Testis (tissue), 2 donors: ENCODE measurements at regions not wholly inside any gene's neighbourhood (a gene's known extent, or its start where the extent isn't known, plus 50 kb on each side); places are given as distances from the start of the nearest gene placed in this dataset.

Experiments
- CTCF ChIP-seq, 3 experiments: fragments of 450-650 bp in 2 of 3; fragments of 200-600 bp in 1 of 3; sonication (generic) in 1 of 3; IDR thresholded peaks; one replicate each; pipeline ENCODE4 v1.5.1; 2016 to 2019; ENCODE audit warnings: antibody characterized with exemption in 3 of 3, mild to moderate bottlenecking in 2 of 3, moderate library complexity in 1 of 3
- POLR2A ChIP-seq: fragments of 450-650 bp; IDR thresholded peaks from one replicate; pipeline ENCODE4 v1.6.1; 2017; ENCODE audit warnings: antibody characterized with exemption, mild to moderate bottlenecking, moderate library complexity

DNA sequence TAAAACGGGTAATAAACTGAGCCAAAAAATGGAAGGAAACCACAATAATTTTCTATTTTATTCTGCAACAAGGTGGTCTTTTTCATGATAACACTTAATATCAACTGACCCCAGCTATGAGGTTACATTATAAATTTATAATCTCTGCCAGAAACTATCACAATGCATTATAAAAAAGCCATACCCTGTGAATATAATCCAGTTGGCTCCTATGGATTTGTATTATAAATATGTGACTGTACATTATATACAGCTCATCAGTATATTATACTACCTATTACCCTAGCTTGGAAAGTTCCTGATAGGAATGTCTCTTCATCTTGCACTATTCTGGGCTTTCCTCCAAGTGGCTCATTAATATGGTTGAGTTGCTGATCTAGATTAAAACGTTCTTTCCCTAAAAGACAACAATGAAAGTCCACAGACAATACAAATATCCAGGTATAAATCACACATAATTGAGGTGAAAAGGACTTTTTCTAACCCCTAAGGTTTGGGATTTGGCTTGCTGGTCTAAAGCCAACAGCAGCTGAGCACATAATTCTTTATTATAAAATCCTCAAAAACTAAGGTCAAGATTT is 487.7 kb downstream of the TTLL7 start:
- no peak for TF ChIP-seq CTCF (IDR thresholded peaks at IDR 0.05)
- TF ChIP-seq POLR2A = no peak
